B cell (primary cell): ENCODE measurements at regions not wholly inside any gene's neighbourhood (a gene's known extent, or its start where the extent isn't known, plus 50 kb on each side); places are given as distances from the start of the nearest gene placed in this dataset.

ENCODE experiments used
- ATAC-seq: fragments of 200-7000 bp; cut with Tn5 transposase; one replicate; pipeline ENCODE4 v1.10.0; 2021; ENCODE audit warnings: low read depth, mild to moderate bottlenecking, moderate number of reproducible peaks, moderate library complexity
- CTCF ChIA-PET: fragments of 350-600 bp; sonication (Branson Sonifier 250); formaldehyde crosslinking; loops from one replicate; lab custom pipeline; 2021; ENCODE audit warnings: antibody characterized with exemption, inconsistent platforms; lab: Charles Lee
- POLR2A ChIA-PET: fragments of 350-600 bp; sonication (Branson Sonifier 250); formaldehyde crosslinking; loops from one replicate; lab custom pipeline; 2021; ENCODE audit warnings: antibody characterized with exemption; lab: Charles Lee
- DNase-seq: peaks from one replicate; pipeline ENCODE4 v3.0.0; 2013
- H2AFZ ChIP-seq: 2 replicates; pipeline ENCODE4 v1.6.1; 2012; ENCODE audit warnings: mild to moderate bottlenecking, low read depth, low read length; ENCODE audit not compliant: insufficient read depth, poor library complexity, severe bottlenecking
- H3K27ac ChIP-seq, 2 donors: 1 replicate in 1 of 2; 2 replicates in 1 of 2; pipeline ENCODE4 v1.5.1; 2012 to 2013; ENCODE audit warnings: low read length in 2 of 2, mild to moderate bottlenecking in 2 of 2, moderate library complexity in 1 of 2
- H3K27me3 ChIP-seq, 4 experiments: fragments of 200-600 bp in 1 of 4; sonication (generic) in 1 of 4; replicated peaks in 1 of 4; 1 replicate in 2 of 4; 2 replicates in 2 of 4; pipeline versions ENCODE4 v1.6.1 to v1.7.0; 2013 to 2016; ENCODE audit warnings: low read length in 3 of 4, mild to moderate bottlenecking in 2 of 4, mixed read lengths in 1 of 4, moderate library complexity in 1 of 4; ENCODE audit not compliant: insufficient read depth in 4 of 4, control insufficient read depth in 3 of 4; ENCODE audit errors: control extremely low read depth in 1 of 4
- H3K36me3 ChIP-seq, 2 experiments: replicated peaks in 1 of 2; 1 replicate in 1 of 2; 2 replicates in 1 of 2; pipeline versions ENCODE4 v1.6.1 to v1.7.1; 2013; ENCODE audit warnings: low read length in 1 of 2; ENCODE audit not compliant: insufficient read depth in 2 of 2, control insufficient read depth in 1 of 2; ENCODE audit errors: control extremely low read depth in 1 of 2, extremely low read depth in 1 of 2
- H3K4me1 ChIP-seq, 2 donors: fragments of 200-600 bp in 1 of 2; sonication (generic) in 1 of 2; 1 replicate in 1 of 2; 2 replicates in 1 of 2; pipeline versions ENCODE4 v1.5.1 to v1.6.1; 2013 to 2017; ENCODE audit warnings: low read length in 2 of 2; ENCODE audit not compliant: control insufficient read depth in 2 of 2, insufficient read depth in 2 of 2
- H3K4me2 ChIP-seq: replicated peaks from 2 replicates; pipeline ENCODE3; 2012; ENCODE audit warnings: mild to moderate bottlenecking, low read depth, low read length; ENCODE audit not compliant: poor library complexity, severe bottlenecking
- H3K4me3 ChIP-seq, 5 experiments: fragments of 200-600 bp in 1 of 5; sonication (generic) in 1 of 5; 1 replicate in 3 of 5; 2 replicates in 2 of 5; pipeline versions ENCODE4 v1.5.1 to v1.7.0; 2011 to 2016; ENCODE audit warnings: low read length in 4 of 5, mild to moderate bottlenecking in 4 of 5, low read depth in 2 of 5, control low read depth in 1 of 5, moderate library complexity in 1 of 5; ENCODE audit not compliant: insufficient read depth in 1 of 5; ENCODE audit errors: control extremely low read depth in 1 of 5, extremely low read depth in 1 of 5
- H3K79me2 ChIP-seq: fragments of 200-600 bp; sonication (generic); one replicate; pipeline ENCODE4 v1.6.0; 2016; ENCODE audit warnings: low read length; ENCODE audit not compliant: control insufficient read depth, insufficient read depth
- H3K9ac ChIP-seq: fragments of 200-600 bp; sonication (generic); 2 replicates; pipeline ENCODE4 v1.6.1; 2017; ENCODE audit warnings: mild to moderate bottlenecking, low read length, moderate library complexity
- H3K9me3 ChIP-seq, 3 donors: one replicate each; pipeline versions ENCODE4 v1.6.1 to v1.7.1; 2013; ENCODE audit warnings: low read length in 2 of 3; ENCODE audit not compliant: control insufficient read depth in 2 of 3, insufficient read depth in 1 of 3; ENCODE audit errors: control extremely low read depth in 1 of 3
- H4K20me1 ChIP-seq: 2 replicates; pipeline ENCODE4 v1.6.0; 2012; ENCODE audit warnings: mild to moderate bottlenecking, low read length; ENCODE audit not compliant: insufficient read depth, control insufficient read depth, poor library complexity, severe bottlenecking
- H3K27ac Mint-ChIP-seq: one replicate; pipeline ENCODE4 v1.8.0; 2021; ENCODE audit warnings: mixed read lengths
- H3K27me3 Mint-ChIP-seq: one replicate; pipeline ENCODE4 v1.8.0; 2021; ENCODE audit warnings: mixed read lengths
- H3K4me1 Mint-ChIP-seq: one replicate; pipeline ENCODE4 v1.8.0; 2021; ENCODE audit warnings: mixed read lengths
- H3K4me3 Mint-ChIP-seq: one replicate; pipeline ENCODE4 v1.8.0; 2021; ENCODE audit warnings: mixed read lengths
- H3K9me3 Mint-ChIP-seq: one replicate; pipeline ENCODE4 v1.8.0; 2022; ENCODE audit warnings: mixed read lengths; ENCODE audit not compliant: insufficient read depth
- CTCF ChIP-seq: fragments of 200-600 bp; IDR thresholded peaks from one replicate; pipeline ENCODE4 v1.8.0; 2022; ENCODE audit warnings: antibody characterized with exemption, mild to moderate bottlenecking
- EZH2 ChIP-seq: IDR thresholded peaks from 2 replicates; pipeline ENCODE4 v1.6.1; 2012; ENCODE audit warnings: borderline replicate concordance, low read depth, mild to moderate bottlenecking, moderate library complexity, low read length; ENCODE audit not compliant: insufficient read depth, poor library complexity, severe bottlenecking
- WGBS: methylation state at CpG from one replicate; pipeline ENCODE4 v1.1.5; 2013; ENCODE audit warnings: missing lambda C conversion rate; ENCODE audit not compliant: insufficient coverage; 5-methylcytosine and 5-hydroxymethylcytosine counted together
- intact Hi-C: fragments of 100-400 bp; cut with micrococcal nuclease; formaldehyde crosslinking; loops from one replicate; pipeline ENCODE4 v1.10.0; 2022

GRCh38 chr1:185565302-185565701 lies 168.9 kb upstream of the HMCN1 start:
- Histone ChIP-seq H3K79me2 (no peaks in the 10 kb centered on the region), H3K27me3 (no peaks in the 10 kb centered on the region), H3K9me3 (no peaks in the 10 kb centered on the region), H3K4me1 (peaks cover 21 to 37% of the 10 kb centered on the region in 2 donors), H2AFZ (no peak overlapping the region), H4K20me1 (no peaks in the 10 kb centered on the region), H3K27ac (no peak overlapping the region), H3K4me2 (no peak overlapping the region), H3K9ac (no peak overlapping the region), H3K36me3 (no peaks in the 10 kb centered on the region), H3K4me3 (no peak overlapping the region)
- DNase-seq (no peak), ATAC-seq (no peak)
- Mint-ChIP-seq H3K4me1 (peaks cover 49% of the 10 kb centered on the region), H3K9me3 (no peaks in the 10 kb centered on the region), H3K4me3 (no peak overlapping the region), H3K27ac (no peak overlapping the region), H3K27me3 (no peaks in the 10 kb centered on the region)
- TF ChIP-seq CTCF (no peak), EZH2 (no peak)
- CTCF ChIA-PET = interaction anchor here (1.8 to 4.6 kb wide), 2 partner anchors 31 to 105 kb away, joined by 8 to 21 read pairs; no protein-coding TSS in a partner anchor
- 100% methylated on average over 2 of the region's 5 CpGs for WGBS
- intact Hi-C loops = loop anchor here (5.0 kb wide), 1 partner anchor 38 kb away; no protein-coding TSS in a partner anchor
- POLR2A ChIA-PET = no interaction called here

- Histone ChIP-seq H3K36me3 (no peaks in the 10 kb centered on the region), H3K27ac (no peak overlapping the region), H4K20me1 (no peaks in the 10 kb centered on the region), H3K27me3 (no peaks in the 10 kb centered on the region), H2AFZ (no peak overlapping the region), H3K4me3 (no peak overlapping the region), H3K9me3 (no peaks in the 10 kb centered on the region), H3K9ac (no peak overlapping the region), H3K79me2 (no peaks in the 10 kb centered on the region), H3K4me1 (peaks cover 26 to 42% of the 10 kb centered on the region in 2 donors), H3K4me2 (no peak overlapping the region)
- Mint-ChIP-seq H3K27ac (no peak overlapping the region), H3K27me3 (no peaks in the 10 kb centered on the region), H3K4me3 (no peak overlapping the region), H3K4me1 (peaks cover 54% of the 10 kb centered on the region), H3K9me3 (no peaks in the 10 kb centered on the region)
- ChIA-PET POLR2A (no interaction called here), CTCF (interaction anchor here (1.8 to 4.6 kb wide), 2 partner anchors 31 to 106 kb away, joined by 8 to 21 read pairs; no protein-coding TSS in a partner anchor)
- no peak for DNase-seq
- no peak for TF ChIP-seq EZH2
- no peak for TF ChIP-seq CTCF
- WGBS = no CpG with 5 or more reads among the region's 1 CpG
- ATAC-seq = no peak
- intact Hi-C loops = loop anchor here (5.0 kb wide), 1 partner anchor 38 kb away; no protein-coding TSS in a partner anchor
Observed at GRCh38 chr1:185564816-185565215, 169.4 kb upstream of the HMCN1 start.
